HG02623 (cell line): ENCODE measurements at regions not wholly inside any gene's neighbourhood (a gene's known extent, or its start where the extent isn't known, plus 50 kb on each side); places are given as distances from the start of the nearest gene placed in this dataset.
A peak's percentile ranks its signal among the peaks of the same experiment; 100 is the strongest.

Experiments
- ATAC-seq: cut with Tn5 transposase; IDR thresholded peaks from one replicate; pipeline ENCODE4 v1.9.1; 2021; ENCODE audit warnings: moderate library complexity; ENCODE audit not compliant: unreplicated experiment

DNA sequence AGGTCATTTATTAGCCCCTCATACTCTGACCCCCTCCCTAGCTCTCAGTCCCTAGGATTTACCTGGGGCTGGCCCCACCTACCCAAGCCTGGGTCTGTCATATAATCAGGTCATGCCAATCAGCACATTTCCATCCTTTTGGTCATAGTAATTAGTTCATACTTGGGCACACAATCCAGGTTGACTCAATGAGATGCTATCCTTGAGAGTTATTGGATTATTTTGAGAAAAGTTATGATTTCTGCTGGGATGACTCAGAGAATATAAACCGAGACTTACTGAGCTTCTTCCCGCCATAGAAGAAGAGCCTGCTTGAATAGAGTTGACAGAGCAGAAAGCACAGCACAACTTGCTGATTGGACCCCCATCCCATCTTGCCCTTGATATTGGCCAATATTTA, 331.5 kb downstream of the CBLN1 start:
- ATAC-seq, result no peak

DNA sequence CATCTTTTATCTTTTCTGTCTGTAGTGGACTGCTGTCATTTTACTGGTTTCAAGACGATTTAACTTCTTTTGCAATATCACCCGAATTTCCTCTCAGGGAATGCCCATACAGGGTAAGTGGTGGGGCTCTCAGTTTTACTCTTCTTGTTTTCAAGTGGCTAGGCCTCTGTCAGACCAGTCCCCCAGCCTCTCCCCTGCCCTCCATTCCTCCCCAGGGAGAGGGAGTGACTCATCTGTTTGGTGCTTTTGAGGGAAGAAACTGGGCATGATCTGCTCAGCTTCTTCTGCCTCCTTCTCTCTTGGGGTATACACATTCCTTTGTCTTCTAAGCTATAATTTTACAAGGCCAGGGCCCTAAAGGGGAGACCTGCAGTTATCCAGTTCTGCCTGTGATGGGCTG, 332.0 kb downstream of the CBLN1 start:
- no peak for ATAC-seq

DNA sequence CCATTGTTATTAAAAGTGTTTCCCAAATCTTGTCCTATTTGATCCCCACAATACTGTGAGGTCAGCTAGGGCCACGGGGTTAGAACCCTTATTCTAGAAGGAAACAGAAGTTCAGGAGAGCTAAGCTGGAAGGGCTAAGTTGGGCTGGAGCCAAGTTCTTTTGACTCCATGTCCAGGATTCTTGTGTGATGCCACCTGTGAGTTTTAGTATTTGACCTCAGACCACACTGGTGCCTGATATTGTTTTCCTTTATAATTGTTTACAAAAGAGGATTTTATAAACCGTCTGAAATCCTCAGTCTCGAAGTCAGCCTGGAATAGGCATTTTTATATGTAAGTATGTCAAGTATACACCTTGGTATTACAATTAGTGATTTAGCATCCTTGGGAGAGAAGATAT, 332.7 kb downstream of the CBLN1 start:
- ATAC-seq, result no peak

DNA sequence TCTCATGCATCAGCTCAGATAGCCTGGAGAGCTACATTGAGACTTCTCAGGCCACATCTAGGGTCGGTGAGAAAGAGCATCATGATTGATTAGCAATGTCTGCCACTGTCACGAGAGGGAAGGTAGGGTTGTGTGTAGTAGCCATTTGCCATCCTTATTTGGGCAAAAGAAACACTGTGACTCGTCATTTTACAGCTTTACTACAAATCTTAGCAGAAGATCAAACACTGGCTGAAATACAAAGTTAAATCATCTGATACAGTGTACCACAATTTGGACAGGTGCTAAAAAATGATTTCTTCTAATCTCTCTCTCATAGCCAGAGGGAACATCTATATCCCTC, 334.3 kb downstream of the CBLN1 start:
- ATAC-seq, result no peak

DNA sequence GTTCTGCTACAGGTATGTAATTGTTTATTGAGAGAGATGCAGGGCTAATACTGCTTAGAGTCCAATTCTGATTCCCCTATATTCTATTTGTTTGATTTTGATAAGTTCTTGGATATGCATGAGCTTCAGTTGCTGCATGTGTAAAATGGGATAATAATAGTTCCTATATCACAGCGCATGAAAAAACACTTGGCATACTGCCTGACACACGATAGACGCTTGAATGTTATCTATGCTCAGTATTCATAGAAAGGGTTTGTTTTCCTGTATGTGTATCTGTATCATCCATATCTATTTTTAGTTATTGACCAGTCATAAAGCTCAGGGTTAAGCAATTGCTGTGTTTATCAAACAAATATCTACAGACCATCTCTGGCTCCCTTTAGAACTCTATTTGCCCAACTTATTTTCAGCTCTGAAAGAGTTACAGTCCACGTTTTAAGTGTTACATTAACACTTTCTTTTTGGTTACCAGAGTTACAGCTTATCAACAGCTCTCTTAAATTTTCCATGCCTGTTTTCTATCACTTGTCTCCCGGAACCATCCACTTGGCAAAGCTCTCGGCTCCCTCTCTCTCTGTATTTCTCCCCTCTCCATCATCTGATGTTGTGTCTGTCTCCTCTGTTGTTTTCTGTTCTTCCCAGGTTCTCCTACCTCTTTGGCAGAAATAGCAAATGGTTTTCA, 334.8 kb downstream of the CBLN1 start:
- ATAC-seq, result no peak

DNA sequence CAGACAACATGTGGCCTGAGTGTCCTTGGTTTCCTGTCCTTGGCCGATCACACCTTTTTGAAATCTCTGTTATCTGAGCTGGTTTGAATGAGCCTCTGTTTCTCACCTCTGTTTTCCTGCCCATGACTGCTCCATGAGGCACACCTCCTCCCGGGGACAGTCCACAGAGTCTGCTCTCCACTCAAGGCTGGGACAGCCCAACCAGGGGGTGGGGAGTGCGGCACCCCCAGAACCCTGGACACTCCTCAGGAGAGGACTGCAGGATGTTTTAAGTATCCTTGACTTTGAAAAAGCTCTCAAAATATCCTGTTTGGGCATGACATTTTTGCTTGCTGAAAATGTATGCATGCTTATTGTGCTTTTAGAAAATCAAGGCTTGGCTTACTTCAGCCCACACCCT, 333.0 kb upstream of the N4BP1 start:
- ATAC-seq, result no peak

DNA sequence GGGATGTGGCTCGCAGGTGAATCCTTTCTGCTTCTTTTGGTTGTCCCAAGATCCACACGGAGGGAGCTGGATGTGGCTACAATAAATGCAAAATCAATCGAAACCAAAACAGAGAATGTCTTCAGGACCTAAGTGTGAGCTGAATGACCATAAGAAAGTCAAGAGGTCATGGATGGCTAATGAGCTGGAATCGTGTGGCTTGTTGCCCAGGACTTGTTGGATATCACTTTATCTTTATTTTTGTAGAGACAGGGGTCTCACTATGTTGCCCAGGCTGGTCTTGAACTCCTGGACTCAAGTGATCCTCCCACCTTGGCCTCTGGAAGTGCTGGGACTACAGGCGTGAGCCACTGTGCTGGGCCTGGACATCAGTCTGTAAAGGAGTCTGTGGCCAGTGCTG, 326.8 kb upstream of the N4BP1 start:
- no peak for ATAC-seq

DNA sequence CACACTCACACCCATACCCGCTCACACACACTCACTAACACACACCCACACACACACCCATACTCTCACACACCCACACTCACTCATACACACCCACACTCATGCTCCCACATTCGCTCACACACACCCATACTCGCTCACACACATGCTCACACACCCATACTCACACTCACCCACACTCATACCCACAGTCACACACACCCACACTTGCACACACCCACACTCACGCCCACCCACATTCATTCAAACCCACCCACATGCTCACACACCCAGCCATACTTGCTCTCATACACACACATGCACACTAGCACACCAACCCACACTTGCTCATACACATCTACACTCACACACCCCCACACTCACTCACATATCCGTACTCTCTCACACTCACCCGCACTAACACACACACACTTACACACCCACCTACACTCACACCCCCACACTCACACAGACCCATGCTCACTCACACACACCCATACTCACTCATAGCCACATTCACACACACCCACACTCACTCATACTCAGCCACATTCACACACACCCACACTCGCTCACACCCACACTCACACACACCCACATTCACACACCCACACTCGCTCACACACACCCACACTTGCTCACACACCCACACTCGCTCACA, 322.4 kb upstream of the N4BP1 start:
- no peak for ATAC-seq

DNA sequence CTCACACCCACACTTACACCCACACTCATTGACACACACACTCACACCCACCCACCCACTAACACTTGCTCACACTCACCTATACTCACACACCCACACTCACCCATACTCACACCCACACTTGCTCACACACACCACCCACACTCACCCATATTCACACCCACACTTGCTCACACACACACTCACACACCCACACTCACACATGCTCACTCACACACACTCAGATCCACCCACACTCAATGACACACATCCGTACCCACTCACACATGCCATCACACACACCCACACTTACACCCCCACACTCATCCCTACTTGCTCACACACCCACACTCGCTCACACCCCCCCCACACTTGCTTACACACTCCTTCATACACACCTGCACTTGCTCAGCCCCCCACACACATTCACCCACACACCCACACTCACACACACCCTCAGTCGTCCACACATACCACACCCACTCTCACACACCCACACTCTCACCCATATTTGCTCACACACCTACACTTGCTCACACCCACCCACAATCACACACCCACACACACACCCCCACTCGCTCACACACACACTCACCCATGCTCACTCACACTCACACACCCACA, 321.1 kb upstream of the N4BP1 start:
- ATAC-seq, result no peak

DNA sequence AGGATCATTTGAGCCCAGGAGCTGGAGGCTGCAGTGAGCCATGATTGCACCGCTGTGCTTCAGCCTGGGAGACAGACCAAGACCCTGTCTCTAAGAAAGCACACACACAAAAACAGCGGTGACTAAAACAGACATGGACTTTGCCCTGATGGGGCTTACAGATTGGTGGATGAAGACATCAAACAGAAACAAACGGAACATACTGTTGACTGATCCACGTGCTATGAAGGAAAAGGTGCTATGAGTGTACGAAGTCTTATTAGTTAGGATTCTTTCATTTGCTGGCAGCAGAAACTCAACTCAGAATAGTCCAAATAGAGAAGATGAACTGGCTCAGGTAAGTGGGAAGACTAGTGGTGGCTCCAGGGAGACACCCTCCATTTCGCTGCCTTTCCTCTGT, 309.8 kb upstream of the N4BP1 start:
- no peak for ATAC-seq

DNA sequence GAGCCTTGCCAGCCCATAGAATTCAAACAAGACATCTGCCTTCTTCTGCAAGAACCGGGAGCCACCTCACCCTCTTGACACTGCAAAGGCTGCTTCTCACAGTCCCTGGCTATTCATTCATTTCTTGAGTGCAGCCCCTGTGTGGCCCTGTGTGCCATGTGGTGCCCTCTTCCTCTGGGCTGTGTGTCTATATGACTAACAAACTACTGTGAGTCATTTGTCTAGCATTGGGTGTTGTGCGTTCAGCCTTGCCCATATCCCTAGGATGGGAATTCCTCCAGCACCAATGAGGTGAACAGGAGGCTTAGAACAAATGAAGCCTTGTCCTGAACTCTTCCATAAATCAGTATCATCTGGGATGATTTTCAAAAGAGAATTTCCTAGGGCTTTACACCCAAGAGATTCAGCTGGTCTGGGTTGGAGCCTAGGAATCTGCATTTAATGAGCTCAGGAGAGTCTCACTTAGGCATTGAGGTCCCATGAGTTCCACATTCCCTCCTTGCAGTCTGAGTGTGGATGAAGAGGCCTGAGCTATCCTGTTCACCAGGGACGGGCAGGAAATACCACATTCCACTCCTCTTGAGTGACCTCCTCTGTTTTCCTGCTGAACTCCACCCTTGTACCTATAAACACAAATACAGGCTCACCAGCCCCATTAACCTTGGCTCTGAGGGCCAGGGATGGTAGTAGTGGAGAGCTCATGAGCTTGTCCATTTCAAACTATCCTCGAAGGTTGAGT, 308.7 kb upstream of the N4BP1 start:
- ATAC-seq, result no peak

DNA sequence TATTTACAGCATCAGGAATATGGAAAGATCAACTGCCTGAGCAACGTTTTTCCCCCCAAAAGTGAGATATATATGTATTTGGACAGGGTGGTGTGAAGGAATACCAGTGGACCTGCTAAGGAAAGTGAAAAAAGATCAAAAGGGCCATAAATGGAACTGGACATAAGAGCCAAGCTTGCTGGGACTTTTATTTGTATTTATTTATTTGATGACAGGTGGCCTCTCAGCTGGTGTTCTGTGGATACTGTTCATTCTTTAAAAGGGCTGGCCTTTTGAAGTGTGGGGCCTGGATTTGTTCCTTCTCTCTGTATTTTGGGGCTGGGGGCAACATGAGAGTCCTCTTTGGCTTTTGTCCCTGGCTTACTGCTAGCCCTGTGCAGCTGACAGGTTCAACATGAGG, 306.6 kb upstream of the N4BP1 start:
- ATAC-seq, result no peak

DNA sequence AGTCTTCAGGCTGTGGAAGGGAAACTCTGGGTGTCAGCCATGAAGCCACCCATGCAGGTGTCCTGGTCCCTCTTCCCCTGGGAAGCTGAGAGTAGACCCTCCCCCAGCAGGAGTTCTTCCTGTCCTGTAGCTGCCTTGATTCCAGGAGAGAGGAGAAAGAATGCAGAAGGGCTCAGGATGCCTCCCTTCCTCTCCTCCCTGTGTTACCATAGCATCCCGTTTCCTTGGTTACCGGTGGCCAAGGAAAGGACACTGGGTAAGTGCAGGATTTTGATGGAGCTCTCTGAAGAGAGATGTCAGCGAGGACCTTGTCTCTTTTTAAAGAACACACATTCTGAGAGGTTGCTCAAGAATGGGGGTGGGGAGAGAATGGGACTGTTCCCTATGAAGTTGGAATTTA, 304.1 kb upstream of the N4BP1 start:
- ATAC-seq, result no peak

DNA sequence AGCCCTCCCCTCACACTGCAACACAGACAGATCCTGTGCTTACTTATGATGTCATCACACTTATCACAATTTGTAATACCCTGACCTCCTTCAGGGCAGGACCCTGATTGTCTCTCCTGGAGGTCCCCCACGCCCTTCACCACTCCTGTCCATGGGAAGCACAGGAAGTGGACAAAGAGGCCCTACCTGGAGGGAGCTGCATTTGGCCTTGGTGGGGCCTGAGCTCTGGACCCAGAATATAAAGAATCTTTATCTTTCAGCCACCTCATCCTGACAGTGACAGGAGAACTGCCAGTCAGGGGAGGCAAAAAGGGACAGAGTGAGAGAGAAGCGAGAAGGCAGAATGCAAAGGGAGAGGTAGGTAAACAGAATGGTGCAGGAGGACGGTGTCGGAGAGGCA, 303.4 kb upstream of the N4BP1 start:
- no peak for ATAC-seq

DNA sequence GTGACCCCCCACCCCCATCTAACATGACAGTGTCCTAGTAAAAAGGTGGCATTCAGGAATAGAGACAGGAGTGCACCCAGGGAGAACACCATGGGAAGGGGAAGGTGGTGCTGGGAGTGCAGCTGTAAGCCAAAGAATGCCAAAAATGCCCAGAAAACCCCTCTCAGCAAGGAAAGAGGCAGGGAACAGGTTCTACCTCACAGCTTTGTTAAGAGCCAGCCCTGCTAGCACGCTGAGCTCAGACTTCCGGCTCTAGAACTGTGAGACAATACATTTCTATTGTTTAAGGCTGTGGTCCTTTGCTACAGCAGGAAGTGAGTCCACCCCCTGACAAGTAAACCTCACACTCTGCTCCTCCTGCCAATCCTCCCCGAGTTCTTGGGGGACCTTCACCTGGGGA, 302.4 kb upstream of the N4BP1 start:
- no peak for ATAC-seq

DNA sequence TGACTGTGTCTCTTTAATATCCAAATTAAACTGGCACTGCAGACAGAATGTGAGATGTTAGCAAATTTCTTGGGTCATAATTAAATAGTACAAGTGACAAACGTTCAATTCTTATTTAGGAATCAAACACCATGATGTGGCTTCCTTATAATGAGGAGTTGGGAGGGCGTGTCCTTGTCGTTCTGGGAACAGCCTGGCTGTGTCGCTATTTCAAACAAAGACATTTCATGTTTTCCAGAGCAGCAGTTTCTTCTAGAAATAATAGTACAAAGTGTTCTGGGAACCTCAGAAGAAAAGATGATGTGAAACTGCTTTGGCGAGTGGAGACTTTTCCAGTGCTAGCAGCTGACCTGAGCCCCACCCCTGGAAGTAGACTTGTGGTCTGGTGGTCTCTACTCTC, 301.7 kb upstream of the N4BP1 start:
- no peak for ATAC-seq

DNA sequence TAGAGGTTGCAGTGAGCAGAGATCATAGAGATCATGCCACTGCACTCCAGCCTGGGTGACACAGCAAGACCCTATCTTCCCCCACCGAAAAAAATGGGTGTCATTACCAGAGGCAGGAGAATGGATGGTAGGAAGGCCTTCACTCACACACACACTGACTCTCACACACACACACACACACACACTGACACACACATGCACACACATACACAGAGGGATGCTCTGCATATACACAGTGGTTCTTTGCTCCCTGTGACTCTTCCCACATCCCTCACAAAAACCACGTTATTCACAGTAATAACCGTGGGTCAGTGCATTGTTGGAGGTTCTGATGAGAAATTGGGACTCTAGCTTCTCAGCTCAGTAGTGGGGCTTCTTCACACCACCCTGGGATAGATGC, 300.2 kb upstream of the N4BP1 start:
- no peak for ATAC-seq

DNA sequence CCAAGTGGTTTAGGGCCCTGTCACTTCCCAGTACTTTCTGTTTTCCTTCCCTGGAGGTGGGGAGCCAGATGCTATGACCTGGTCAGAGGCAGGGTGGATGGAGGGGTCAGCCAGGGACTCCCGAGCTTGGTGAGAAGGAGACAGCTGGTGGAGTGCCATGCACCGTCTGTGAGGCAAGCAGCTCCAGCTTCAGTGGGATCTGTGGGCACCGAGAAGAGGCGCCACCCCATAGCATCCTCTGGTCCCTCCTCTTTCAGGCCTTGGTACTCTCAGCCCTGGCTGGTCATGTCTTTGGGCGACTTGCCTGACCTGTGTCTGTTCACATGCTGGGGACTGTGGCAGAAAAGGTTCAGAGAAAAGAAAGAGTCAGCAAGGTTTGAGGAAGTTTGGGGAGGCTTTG, 299.3 kb upstream of the N4BP1 start:
- no peak for ATAC-seq

DNA sequence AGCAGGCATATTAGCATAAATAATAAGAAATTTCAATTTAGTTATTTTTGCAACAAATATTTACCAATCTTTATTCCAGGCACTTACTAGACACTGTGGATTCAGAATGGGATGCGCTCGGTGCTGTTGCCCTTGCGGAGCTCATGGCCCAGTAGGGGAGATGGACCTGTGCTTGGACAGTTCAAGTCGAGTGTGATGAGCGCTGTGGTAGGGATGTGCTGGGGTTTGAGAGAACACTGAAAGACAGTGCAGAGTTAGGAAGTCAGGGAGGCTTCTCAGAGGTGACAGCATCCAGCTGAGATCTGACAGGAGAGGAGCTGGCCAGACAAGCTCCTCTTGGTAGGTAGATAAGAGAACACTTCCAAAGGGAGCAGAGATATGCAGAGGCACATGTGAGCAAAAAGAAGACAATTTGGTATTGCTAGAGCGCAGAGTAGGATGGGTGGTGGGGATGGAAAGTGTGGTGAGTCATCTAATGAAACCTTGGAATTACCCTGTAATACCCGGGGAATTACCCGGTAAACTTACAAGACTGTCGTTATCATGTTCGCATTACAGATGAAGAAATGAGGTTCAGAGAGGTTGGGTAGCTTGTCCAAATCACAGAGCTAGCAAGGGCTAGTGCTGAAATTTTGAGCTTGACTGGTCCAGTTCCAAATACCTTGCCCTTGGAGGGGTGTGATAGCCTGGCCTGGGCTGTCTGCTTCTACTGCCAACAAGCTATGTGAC, 298.1 kb upstream of the N4BP1 start:
- peak; percentile 69 for ATAC-seq

DNA sequence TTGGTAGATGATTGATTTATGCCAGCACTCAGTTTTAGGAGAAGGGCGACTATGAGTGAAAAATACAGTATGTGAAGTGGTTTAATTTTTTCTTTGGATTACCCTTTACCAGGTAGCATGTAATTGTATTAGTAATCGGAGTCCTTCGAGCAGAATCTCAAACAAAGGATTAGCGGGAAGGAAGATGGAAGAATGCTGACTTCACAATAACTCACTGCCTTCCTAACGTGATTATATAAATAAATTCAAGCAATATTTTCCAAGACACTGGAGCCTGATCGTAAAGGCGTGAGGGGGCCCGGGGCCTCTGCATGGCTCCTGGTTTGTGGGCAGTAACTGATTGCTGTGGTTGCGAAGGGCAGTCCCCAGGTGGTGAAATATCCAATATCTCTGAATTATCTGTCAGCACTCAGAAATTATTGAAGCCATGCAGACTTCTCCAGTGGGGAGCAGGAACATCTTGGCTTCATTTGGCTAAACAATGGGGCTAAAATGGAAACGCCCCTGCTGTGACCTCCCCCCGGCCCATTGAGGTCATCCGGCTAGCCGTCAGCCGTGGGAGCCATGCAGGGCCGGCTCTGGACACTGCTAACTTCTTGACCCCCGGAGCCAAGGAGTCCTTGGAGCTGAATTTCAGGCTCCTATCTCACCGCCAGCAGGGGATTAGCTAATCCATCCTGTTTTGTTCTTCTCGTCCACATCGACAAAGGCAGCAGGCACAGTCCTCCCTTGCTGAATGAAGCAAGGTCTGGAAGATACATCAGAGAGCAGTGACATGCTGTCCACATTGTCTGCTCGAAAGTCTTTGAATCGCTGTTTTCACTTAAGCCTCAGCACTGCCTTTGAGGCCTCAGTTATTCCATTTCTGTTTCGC, 295.9 kb upstream of the N4BP1 start:
- ATAC-seq, result no peak
